NCI-H146 (cell line): ENCODE measurements at regions not wholly inside any gene's neighbourhood (a gene's known extent, or its start where the extent isn't known, plus 50 kb on each side); places are given as distances from the start of the nearest gene placed in this dataset.
"Not testable (repeated sequence)": the region's sequence is repeated elsewhere in the genome, so short reads cannot be mapped to it uniquely, and the experiment has no call there.

Source experiments
- DNase-seq: peaks from one replicate; lab custom pipeline; 2025; lab: John Stamatoyannopoulos, UW

DNA sequence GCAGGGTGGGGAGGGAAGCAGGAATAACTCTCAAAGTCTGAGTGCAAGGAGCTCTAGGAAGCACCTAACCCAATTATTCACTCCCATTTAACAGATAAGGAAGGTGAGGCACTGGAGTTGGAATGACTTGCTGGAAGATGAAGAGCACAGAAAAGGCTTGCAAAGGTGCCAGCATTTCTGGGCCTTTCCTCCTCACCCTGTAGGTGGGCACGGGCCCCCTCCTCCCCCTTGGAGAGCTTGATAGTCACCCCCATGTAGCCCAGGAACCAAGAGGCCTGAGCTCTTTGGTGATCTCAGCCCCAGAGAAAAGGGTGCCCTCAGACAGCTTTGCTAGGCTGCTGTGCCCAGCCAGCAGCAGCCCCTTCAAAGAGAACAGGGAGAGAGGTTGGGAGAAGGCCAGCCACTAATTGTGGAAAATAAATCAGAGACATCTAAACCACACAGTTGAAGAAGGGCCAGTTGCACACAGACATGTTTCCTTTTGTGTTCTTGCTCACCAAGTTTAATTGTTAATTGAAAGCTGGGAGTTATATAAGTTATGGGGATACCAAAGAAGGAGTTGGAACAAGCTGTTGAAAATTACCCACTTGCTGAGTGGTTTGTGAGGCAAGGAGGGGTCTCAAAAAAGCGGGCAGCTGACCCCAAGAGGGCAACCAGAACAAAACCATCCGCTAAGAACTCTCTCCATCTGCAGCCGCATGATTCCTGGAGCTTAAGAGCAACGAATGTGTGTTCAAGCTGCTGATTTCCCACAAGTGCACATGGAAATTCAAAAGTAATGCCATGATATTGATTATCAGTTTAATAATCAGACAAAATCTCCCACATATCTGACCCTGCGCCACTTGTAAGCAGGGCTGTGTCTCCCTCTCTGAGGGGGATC, 77.0 kb downstream of the MRPL14 start:
- DNase-seq, result no peak

DNA sequence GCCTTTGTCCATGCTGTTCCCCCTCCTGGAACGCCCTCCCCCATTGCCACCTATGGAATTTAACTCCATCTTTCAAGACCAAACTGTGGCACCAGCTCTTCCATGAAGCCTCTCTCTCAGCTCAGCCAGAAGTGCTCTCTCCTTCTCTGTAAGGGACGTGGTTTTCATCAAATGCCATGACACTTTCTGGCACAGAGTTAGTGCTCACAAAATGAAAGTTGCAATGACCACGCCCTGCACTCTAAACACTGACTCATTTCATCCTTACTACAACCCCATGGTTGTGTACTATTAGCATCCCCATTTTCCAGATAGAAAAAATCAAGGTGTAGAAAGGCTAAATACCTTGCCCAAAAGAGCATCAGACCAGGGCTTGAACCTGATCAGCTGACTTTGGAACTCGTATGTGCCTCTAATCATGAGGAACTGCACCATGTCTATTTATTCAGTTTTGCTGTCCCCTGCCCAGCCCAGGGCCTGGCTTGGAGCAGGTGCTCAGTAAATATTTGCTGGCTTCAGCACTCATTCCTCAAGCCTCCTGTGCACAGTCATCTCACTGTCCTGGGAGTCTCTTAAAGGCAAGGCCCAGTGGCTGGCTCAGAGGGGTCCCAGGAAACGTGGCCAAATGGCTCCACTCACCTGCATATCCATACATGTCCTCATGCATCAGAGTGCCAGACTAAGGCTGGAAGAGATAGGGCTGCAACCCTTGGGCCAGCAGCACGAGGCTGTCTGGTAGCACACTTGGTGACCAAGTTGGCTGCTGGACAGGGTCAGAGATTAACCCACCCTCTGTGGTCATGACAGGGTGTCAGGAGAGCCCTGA, 77.9 kb downstream of the MRPL14 start:
- DNase-seq, result no peak

DNA sequence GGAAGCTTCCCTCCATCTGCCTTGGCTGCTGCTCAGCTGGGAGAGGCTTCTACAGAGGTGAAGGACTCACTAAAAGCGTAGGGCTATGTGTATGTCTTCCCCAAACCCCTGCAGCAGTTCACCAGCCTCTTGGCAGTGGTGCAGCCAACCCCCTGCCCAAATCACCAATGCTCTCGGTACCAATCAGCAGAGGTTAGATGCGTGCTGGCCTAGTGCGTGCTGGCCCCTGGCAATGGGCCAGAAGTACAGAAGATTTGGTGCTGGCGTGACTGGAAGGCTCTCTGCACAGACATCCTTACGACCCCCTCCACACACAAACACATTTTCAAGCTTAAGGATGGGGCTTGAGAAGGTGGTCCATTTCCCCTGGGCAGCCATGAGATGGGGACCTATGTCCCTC, 79.0 kb downstream of the MRPL14 start:
- DNase-seq, result no peak

DNA sequence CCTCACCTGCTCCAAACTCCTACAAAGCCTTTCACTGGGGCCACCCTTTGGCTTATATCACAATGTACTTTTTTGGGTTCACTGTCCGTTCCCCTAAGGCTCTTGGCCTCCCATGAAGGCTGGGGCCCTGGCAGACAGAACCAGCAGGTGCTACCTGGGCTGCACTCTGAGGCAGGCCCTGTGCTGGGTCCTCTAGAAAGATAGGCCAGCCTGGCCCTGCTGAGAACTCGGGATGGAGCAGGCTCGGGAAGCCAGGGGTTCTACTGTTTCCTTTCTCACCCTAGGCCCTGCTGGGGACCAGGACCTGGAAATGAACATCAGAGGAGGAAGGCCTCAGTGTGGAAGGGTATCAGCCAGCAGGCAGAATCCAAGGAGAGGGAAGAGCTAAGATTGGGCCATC, 79.5 kb downstream of the MRPL14 start:
- DNase-seq, result no peak

DNA sequence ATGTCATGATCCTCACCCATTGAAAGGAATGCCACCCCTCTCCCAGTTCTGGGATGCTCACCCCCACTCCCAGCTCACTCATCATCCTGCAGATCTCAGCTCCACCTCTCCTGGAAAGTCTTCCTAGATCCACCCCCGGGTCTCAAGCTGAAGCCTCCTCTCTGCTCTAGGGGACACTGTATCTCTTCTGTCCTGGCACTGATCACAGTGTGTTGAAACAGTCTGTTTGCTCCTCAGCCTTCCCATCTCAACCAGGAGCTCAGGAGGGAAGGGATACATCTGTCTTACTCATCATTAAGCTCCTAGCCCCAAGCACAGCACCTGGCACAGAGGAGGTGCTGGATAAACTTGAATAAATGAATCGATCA, 80.1 kb downstream of the MRPL14 start:
- DNase-seq, result no peak

DNA sequence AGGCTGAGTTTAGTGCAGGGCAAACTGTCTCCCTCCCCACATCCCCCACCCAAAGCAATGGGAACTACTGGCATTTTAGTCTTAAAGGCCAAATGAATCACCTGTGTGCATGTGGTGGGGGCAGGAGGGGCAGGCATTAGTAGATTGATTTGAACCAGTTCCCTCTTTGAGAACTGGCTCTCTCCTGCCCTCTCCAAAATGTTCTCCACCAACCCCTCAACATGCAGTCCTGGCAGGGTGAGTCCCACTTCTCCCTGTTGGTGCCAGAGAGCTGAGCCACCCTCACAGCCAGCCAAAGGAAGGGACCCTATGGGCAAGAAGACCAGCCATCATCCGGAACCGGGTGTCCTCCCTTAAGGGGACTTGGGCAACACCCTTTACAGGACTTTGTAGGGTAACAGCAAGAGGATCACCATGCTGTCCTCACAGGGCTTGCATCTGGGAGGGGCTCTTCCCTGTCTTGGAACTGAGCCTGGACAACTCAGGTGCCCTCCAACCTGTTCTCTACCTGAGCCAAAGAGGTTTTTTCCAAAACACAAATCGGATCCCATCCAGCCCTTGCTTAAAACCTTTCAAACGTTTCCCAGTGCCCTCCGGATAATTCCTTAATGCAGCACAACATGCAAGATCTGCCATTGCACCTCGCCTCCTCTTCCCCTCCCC, 80.6 kb downstream of the MRPL14 start:
- DNase-seq, result no peak

DNA sequence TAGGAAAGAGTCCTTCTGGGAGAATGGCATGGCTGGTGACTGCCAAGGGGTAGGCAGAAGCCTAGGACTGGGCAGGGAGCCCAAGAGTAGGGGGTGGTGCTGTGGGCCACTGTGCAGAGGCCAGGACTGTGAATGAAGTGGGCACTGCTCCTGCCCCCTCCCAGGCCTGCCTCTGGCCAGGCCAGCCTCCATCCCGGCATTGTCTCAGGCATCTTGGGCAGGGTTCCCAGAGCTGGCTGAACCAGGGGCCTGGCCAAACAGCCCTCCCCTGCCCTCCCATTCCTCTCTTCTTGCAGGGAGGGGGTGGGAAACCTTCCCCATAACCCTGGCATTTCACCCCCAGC, 81.6 kb downstream of the MRPL14 start:
- no peak for DNase-seq

DNA sequence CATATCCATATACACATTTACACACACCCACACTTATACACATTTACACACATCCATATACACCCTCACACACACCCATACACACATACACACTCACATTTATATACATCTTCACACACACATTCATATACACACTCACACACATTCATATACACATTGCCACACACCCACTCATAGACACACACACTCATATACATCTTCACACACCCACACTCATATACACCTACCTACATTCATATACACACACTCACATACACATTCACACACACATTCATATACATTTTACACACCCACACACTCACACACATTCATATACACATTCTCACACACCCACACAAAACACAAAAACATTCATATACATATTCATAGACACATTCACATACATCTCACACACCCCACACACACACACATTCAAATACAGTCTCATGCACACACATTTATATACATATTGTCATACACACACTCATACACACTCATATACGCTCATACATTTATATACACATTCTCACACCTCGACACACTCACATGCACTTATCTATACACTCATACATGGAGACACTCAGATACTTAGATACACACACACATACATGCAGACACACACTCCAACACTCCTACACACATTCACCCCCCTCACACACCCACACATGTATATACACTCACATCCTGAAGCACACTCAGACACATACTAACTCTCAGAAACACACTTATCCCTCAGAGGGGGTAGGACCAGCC, 82.1 kb downstream of the MRPL14 start:
- no peak for DNase-seq

DNA sequence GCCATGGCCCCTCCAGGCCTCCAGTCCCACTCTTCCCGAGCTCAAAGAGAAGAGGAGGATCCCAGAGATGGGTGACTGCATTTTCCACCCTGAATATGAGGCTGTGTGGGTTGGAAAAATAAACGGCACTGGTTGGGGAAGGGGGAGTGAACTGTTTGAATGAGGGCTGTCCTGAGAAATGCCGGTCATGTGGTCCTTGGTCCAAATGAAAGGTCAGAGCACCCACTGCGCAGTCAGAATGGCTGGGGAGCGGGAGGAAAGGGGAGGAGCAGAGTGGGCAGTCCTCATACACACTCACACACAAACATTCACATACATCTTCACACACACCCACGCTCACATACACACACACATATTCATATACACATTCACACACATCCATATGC, 83.1 kb downstream of the MRPL14 start:
- DNase-seq, result no peak

DNA sequence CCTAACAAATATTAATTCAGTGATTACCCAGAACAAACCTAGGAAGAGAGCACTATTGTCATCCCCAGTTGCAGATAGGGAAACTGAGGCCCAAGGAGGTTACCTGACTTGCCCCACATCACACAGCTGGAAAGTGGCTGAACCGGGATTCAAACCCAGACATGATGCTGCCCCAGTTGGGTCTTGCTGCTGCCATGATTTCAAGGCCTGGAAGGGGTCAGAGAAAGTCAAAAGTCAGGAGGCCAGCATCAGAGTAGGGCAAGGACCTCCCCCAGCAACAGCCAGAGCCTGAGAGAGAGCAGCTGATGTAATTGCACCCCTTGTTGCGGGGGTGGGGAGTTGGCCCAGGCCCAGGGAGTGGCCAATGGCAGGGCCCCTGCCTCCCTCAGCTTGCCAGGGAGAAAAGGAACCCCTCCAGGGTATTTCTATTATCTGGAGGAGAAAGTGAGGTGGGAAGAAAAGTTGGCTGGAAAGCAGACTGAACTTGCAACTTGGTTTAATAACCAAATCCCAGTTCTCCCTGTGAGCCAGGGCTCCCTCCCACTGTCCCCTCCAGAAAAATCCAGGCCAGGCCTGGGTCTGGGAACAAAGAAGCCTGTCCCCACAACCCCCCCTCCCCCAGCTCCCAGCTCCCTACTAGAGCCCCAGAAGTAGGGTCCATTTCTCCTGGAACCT, 83.6 kb downstream of the MRPL14 start:
- no peak for DNase-seq

DNA sequence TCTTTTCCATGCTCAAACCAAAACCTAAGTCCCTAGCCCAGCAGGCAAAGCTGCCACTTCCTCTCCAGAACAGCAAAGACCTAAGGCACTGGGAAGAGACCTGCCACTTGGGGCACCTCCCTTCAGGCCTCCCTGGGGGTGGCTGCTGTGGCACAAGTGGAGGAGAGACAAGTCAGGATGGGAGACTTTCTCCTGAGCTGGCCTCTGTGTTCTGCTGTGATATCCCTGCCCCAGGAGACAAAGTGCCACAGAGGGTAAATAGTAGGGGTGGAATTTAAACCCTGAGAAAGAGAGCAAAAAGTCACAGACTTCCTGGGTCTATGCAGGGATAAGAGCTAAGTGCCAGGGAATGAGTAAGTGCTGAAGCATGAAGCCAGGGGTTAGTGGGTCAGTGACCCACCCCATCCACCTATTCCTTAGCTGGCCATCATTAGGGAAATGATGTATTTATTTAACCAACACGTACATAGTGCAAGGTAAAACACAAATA, 84.2 kb downstream of the MRPL14 start:
- DNase-seq, result no peak

DNA sequence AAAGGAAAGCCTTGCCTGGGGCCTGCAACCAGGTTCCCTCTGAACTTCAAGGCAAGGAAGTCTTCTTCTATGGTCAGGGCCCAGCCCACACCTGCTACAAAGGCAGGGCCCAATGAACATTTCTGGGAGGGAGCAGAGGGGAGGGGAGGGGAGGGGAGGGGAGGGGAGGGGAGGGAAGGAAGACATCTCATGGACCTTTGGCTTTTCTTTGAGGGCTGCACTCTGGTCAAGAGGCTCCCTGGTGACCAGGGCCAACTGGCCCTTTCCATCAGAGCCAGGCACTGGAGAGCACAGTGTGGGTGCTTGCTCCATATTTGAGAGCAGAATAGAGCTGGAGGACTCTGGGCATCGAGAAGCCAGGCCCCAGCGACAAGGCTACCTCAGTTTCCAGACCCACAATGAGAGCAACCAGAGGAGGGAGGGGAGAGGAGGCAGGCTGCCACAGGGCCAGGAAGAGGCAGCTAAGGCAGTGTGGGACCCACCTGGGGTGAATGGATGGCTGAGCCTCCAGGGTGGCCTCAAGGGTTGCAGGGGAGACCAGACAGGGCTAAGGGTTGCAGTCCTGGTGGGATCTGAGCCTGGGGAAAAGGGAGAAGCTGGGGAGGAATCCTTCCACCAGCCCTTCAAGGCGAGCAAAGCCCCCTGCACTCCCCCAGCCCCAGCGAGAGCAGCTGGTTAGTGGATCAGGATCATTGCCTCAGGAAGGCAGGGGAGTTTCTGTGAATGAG, 84.8 kb downstream of the MRPL14 start:
- no peak for DNase-seq

DNA sequence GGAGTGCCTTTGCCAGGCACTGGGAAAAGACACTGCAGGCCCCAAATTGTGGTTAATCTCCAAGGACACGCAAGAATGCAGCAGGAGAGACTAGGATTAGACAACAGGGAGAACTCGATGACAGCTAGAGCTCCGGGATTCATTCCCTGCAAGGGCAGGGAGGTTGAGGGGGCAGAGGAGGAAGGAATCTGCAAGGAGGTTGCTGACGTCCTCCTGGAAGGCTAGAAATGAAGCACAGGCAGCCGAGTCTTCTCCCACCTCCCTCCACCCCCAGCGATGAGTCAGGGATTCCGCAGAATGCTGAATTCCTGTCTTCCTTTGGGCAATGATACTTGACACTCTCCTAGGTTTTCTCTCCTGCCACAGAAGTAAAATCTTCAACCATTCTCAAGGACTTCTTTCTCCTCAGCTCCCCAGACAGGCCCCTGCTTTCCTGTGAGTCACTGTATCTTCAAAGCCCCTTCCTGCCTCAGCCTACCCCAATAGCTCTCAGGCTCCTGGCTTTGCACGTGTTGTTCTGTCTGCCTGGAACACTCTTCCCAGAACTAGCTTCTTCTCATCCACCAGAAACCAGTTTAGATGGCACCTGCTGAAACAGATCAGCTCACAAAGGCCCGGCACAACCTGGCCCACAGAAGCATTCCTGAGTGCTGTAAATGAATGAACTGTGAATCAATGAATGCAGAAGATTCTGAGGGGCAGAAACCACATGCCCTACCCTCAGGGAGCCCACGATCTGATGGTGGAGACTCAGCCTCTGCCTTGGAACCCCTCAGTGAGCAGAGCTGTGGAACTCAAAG, 85.6 kb downstream of the MRPL14 start:
- no peak for DNase-seq

DNA sequence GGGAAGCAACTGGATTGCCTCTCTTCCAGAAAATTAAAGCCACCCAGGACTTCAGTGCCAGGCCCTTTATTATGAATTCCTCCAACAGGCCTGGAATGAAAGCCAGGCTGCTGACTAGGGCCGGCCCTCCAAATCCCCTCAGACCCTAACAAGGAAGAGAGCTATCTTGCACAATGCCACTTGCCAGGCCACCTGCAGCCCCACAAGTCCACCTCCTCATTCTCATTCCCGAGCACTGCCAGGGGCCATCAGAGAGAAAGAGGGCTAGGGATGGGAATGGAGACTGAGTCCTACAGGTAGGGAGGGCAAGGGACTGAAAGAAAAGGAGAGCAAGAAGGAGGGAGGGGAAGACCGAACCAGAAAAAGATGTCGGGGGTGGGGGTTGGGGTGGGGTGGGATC, 86.5 kb downstream of the MRPL14 start:
- no peak for DNase-seq

DNA sequence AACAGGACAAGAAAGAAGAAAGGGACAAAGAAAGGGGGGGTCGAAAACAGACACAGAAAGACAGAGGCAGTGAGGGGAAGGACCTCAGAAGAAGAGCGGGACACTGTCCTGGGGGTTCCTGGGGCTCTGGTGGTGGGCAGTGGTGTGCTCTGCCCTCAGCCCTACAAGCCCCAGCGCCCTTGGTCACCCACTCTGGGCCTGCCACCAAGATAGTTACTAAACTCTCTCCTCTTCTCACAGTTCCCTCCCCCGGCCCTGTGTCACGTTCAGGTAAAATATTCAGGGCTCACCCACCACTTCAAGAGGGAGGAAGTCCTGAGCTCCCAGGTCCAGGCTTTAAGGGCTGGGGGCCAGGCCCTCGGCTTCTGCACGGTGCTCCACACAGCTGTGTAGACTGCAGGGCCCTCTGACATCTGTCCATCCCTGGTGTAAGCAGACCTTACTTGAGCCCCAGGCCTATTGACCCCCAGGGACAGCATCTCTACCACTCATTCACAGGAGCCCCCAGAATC, 87.4 kb downstream of the MRPL14 start:
- no peak for DNase-seq

DNA sequence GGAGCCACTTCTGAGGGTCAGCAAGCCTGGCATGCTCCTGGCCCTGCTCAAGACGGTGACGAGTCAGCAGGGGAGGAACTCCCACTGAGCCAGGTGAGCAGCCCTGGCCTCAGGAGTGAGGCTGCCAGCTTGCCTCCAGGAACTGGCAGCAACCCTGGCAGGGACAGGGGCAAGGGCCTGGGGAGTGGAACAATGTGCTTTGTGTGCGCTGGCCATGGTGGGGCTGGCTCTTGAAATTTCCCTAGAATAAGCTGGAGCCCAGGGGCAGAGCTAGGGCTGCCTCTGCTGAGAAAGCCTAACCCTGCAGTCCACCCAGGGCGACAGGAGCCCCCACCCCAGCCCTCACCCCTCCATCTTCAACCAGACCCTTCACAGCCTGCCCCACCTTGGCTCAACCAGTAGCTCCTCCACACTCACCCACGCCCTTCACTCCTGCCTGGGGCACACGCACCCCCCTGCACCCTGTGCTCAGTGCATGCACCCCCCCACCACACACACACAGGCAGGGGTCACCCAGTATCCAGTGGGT, 88.0 kb downstream of the MRPL14 start:
- DNase-seq, result no peak

DNA sequence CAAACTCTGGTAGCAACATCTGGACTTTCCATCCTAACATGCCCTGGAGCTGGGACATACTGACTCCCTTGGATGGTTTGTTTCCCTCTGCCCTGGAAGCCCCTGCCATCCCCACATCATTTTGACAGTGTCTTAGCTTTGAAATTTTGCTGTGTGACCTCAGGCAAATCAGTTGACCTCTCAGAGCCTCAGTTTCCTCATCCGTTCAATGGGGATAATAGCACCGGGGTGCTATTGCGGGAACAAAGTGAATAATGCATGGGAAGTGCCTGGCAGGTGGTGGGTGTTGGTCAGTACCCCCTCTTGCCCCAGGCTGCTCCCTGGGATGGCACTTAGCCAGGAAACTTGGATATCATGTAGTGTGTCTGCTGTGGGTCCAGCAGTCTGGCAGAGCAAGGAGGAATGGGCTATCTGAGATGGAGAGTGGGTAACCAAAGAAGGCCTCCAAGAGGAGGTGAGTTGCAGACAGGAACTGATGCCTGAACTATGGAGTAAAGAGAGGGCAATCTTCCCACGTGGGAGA, 88.6 kb downstream of the MRPL14 start:
- no peak for DNase-seq

DNA sequence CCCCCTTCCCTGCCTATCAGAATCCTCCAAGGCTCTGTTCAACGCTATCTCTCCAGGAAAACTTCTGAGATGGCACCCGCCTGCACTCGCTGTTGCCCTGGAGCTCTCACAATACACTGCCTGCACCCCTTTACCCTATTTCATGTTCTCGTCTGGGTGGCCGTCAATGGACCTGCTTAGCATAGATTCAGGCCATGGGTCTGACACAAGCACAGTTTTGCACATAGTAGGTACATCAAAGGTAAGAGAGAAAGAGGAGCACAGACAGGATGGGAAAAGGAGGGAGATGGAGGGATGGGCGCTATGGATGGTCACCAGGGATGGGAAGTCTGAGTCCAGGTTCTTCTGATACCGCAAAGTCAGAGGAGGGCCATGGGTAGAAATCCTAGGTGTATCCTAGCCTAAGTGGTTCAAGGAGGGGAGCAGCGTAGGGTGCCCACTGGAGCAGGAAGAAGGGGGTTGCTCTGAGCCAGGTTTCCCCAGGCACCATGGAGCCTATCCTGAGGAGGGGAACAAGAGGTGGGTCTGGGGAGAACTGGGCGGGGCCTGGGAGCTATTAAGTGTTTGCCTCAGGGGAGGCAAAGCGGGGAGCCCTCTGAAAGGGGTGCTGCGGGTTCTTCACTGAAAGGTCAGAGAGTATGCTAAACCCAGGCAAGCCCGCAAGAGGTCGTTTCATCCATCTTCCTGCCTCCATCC, 89.3 kb downstream of the MRPL14 start:
- no peak for DNase-seq

DNA sequence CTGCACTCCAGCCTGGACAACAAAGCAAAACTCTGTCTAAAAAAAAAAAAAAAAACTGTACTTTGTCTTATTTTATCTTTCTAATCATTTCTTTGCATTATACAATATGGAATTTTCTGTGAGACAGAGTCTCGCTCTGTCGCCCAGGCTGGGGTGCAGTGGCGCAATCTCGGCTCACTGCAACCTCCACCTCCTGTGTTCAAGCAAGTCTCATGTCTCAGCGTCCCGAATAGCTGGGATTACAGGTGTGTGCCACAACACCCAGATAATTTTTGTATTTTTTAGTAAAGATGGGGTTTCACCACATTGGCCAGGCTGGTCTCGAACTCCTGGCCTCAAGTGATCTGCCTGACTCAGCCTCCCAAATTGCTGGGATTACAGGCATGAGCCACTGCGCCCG, 90.0 kb downstream of the MRPL14 start:
- not testable (repeated sequence) for DNase-seq
